Forelimb muscle (tissue), 1 donor: ENCODE measurements at regions not wholly inside any gene's neighbourhood (a gene's known extent, or its start where the extent isn't known, plus 50 kb on each side); places are given as distances from the start of the nearest gene placed in this dataset.

ENCODE experiments used
- DNase-seq: peaks from one replicate; pipeline ENCODE4 v3.0.0-alpha.2; 2013; ENCODE audit warnings: low read depth

DNA sequence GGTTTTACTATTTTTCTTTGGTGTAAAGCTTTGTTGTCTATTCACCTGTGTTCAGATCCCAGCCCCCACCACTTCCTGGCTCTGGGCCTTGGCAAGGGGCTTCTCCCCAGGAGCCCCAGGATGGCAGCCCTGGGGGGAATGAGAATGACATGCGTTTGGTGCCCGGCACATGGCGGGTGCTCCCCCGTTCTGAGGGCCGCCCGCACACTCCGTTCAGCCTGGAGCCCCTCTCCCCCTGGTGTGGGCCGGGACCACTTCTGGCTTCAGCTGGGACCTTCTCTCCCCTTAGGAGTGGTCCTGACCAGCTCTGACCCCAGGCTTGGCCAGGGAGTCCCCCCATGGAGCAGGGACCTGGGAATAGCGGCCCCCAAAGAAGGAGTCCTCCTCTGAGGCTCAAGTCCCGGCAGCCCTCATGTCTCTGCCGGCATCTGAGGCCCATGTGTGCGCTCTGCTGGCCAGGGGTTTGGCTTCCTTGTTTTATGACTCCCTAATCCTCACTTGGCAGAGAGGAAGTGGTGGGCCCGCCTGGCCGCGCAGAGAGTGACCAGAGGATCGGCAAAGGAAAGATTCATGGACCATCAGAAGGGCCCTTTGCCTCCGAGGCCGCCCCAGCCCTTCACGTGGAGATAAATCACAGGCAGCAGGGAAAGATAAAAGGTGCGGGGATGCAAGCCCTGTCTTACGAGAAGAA is 57.0 kb upstream of the LMX1B start:
- no peak for DNase-seq

GRCh38 chr9:126558051-126558665 is 55.6 kb upstream of the LMX1B start:
- DNase-seq = peak; percentile 6

GRCh38 chr9:126559296-126559695 is 54.4 kb upstream of the LMX1B start:
- DNase-seq = no peak

- no peak for DNase-seq
These were observed 52.1 kb upstream of the LMX1B start for GRCh38 chr9:126561582-126561981.

- DNase-seq = no peak
These were observed 50.2 kb upstream of the LMX1B start for GRCh38 chr9:126563556-126563955.
